Adrenal gland (tissue), 9 donors: ENCODE measurements at regions not wholly inside any gene's neighbourhood (a gene's known extent, or its start where the extent isn't known, plus 50 kb on each side); places are given as distances from the start of the nearest gene placed in this dataset.

Experiments
- DNase-seq, 7 donors: peaks; one replicate each; pipeline ENCODE4 v3.0.0-alpha.2; 2019 to 2020
- H3K27ac ChIP-seq, 5 donors: fragments of 200-600 bp; sonication (generic) in 4 of 5; 1 replicate in 3 of 5; 2 replicates in 2 of 5; pipeline versions ENCODE4 v1.5.1 to v1.8.0; 2016 to 2020; ENCODE audit warnings: mild to moderate bottlenecking in 1 of 5
- H3K27me3 ChIP-seq: fragments of 200-600 bp; 2 replicates; pipeline ENCODE4 v1.8.0; 2021
- H3K36me3 ChIP-seq, 2 donors: fragments of 200-600 bp; replicated peaks in 1 of 2; 1 replicate in 1 of 2; 2 replicates in 1 of 2; pipeline versions ENCODE4 v1.5.1 to v1.8.0; 2018 to 2022
- H3K4me1 ChIP-seq, 2 donors: fragments of 200-600 bp; replicated peaks in 1 of 2; 1 replicate in 1 of 2; 2 replicates in 1 of 2; pipeline versions ENCODE4 v1.5.1 to v1.8.0; 2018 to 2021
- H3K4me3 ChIP-seq, 4 donors: fragments of 200-600 bp; sonication (generic) in 3 of 4; one replicate each; pipeline ENCODE4 v1.5.1; 2016 to 2018
- H3K9me3 ChIP-seq, 3 donors: fragments of 200-600 bp; sonication (generic) in 1 of 3; replicated peaks in 1 of 3; 1 replicate in 2 of 3; 2 replicates in 1 of 3; pipeline versions ENCODE4 v1.5.1 to v1.8.0; 2016 to 2021
- CTCF ChIP-seq, 6 experiments: fragments of 450-650 bp in 4 of 6; fragments of 200-600 bp in 2 of 6; sonication (generic) in 1 of 6; IDR thresholded peaks; 1 replicate in 5 of 6; 2 replicates in 1 of 6; pipeline versions ENCODE4 v1.5.1 to v1.8.0; 2016 to 2021; ENCODE audit warnings: antibody characterized with exemption in 6 of 6, mild to moderate bottlenecking in 2 of 6, moderate library complexity in 1 of 6
- POLR2A ChIP-seq, 2 donors: fragments of 450-650 bp; IDR thresholded peaks; one replicate each; pipeline ENCODE4 v1.6.1; 2017; ENCODE audit warnings: antibody characterized with exemption in 2 of 2, mild to moderate bottlenecking in 2 of 2, moderate library complexity in 1 of 2
- WGBS, 4 donors: extraction: QIAGEN DNeasy Blood & Tissue Kit in 2 of 4; methylation state at CpG; one replicate each; pipeline versions ENCODE4 v1.1.5 to v1.1.7; 2013 to 2017; 5-methylcytosine and 5-hydroxymethylcytosine counted together
- intact Hi-C, 2 donors: fragments of 100-400 bp; cut with DNase I; formaldehyde crosslinking; loops; one replicate each; pipeline versions ENCODE4 v1.14.1 to v1.15.0; 2022 to 2023
- donor health status: healthy with polysubstance abuse.
- donor health status: Bipolar disorder and iron deficiency.
- donor health status: DM: yes; HTN: yes; CAD: no.
- donor health status: DM: no; HTN: no; CAD: no.
- donor health status: DM: no; HTN: no; CAD: no.

DNA sequence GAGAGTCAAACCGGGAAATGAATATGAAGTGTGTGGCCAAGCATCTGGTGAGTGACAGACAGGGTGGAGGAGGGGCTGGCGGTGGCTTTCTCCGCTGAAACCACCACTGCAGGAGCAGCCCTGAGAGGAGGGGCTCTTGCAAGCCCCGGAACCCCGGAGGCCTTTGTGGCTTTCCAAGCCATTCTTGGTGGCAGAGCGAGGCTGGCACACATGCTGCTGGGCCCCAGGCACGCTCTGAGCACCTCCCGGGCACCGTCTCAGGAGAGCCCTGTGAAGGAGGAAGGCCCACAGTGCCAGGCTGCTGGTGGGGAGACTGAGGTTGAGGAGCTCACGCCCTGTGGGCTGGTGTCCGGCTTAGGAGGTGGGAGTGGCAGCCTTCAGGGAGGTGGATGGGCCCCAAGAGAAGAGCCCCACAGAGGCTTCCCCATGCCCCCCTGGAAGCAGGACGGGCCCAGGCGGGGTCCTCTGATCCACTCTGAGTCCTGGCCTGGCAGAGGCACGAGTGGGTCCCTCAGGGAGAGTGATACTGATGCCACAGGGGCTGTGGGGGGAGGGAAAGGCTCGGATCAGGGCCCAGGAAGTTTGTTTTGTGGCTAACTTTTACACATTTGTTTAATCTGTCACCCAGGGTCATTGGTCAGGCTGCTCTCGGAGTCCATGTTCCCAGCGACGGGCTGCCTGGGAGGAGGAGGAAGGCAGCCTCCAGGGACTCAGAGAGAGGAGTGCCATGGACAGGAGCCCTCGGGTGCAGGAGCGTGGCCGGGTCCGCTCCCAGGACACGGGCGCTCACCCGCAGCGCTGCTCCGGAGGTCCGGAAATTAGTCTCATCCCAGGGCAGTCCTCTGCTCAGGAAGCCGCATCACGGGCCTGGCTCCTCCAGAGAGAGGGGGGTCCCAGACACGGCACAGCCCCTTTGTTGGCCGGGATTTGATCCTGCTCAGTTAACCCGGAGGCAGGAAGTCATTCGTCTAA is 170.7 kb downstream of the ERMARD start:
- Histone ChIP-seq H3K9me3 (no peaks in the 10 kb centered on the region), H3K27ac (peak overlapping the region in 1 of 5 donors; percentile 52), H3K36me3 (no peaks in the 10 kb centered on the region), H3K27me3 (no peaks in the 10 kb centered on the region), H3K4me1 (peaks cover 0 to 8% of the 10 kb centered on the region in 2 donors), H3K4me3 (no peak overlapping the region)
- intact Hi-C loops: no loop called here
- peak in 3 of 7 donors; percentile 8 to 33 (median 19) for DNase-seq
- 36 to 66% (median 61%) methylated on average over 21 to 34 of the region's 34 CpGs for whole genome bisulfite sequencing, 4 donors
- TF ChIP-seq POLR2A (IDR thresholded peaks at IDR 0.05) (no peak), CTCF (IDR thresholded peaks at IDR 0.05) (no peak)

DNA sequence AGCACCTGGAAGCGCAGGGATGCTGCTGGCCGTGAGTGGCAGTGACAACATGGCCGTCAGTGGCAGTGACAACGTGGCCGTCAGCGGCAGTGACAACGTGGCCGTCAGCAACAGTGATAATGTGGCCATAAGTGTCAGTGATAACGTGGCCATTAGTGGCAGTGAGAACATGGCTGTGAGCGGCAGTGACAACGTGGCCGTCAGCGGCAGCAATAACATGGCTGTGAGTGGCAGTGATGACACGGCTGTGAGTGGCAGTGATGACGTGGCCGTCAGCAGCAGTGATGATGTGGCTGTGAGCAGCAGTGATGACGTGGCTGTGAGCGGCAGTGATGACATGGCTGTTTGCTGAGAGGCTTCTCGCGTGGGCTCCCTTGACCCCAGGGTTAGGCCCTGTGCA is 169.8 kb downstream of the ERMARD start:
- Histone ChIP-seq H3K36me3 (no peaks in the 10 kb centered on the region), H3K4me1 (peaks cover 0 to 8% of the 10 kb centered on the region in 2 donors), H3K4me3 (no peak overlapping the region), H3K27ac (no peak overlapping the region), H3K27me3 (no peaks in the 10 kb centered on the region), H3K9me3 (no peaks in the 10 kb centered on the region)
- intact Hi-C loops: no loop called here
- DNase-seq: peak in 1 of 7 donors; percentile 6
- TF ChIP-seq POLR2A (IDR thresholded peaks at IDR 0.05): no peak
- TF ChIP-seq CTCF (IDR thresholded peaks at IDR 0.05): no peak
- 77 to 87% (median 84%) methylated on average over 17 to 20 of the region's 20 CpGs for WGBS, 4 donors

GRCh38 chr6:169920359-169921020 is 169.1 kb downstream of the ERMARD start:
- no peaks in the 10 kb centered on the region for H3K27me3 ChIP-seq
- H3K36me3 ChIP-seq: no peaks in the 10 kb centered on the region
- intact Hi-C loops: no loop called here
- H3K4me3 ChIP-seq: no peak overlapping the region
- peaks cover 0 to 8% of the 10 kb centered on the region in 2 donors for H3K4me1 ChIP-seq
- TF ChIP-seq POLR2A (IDR thresholded peaks at IDR 0.05) (no peak), CTCF (IDR thresholded peaks at IDR 0.05) (no peak)
- H3K27ac ChIP-seq: no peak overlapping the region
- DNase-seq: peak in 1 of 7 donors; percentile 8
- 77 to 84% (median 79%) methylated on average over 10 to 11 of the region's 11 CpGs for WGBS, 4 donors
- no peaks in the 10 kb centered on the region for H3K9me3 ChIP-seq

DNA sequence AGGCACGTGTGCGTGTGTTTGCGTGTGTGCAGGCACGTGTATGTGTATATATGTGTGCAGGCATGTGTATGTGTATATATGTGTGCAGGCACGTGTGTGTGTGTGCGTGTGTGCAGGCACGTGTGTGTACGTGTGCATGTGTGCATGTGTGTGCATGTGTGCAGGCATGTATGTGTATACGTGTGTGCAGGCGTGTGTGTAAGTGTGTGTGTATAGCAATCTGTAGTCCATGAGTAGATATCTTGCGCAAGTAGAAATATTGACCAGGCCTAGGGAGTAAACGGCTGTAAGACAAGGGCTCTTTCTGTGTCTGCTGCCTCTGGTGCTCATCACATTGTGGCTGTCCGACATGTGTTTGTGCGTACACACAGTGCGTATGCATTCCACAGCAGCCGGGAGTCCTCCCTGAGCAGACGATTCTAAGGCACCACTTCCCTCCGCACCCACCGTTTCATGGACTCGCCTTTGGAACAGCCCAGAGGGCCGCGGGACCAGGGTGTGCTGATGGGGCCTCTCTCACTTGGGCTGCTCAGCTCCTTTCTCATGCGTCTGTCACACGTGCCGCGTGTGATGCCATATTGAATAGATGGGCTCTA is 167.6 kb downstream of the ERMARD start:
- Histone ChIP-seq H3K27me3 (no peaks in the 10 kb centered on the region), H3K9me3 (no peaks in the 10 kb centered on the region), H3K27ac (no peak overlapping the region), H3K4me1 (peaks cover 0 to 8% of the 10 kb centered on the region in 2 donors), H3K4me3 (no peak overlapping the region), H3K36me3 (no peaks in the 10 kb centered on the region)
- intact Hi-C loops: no loop called here
- WGBS, 4 donors: 82 to 88% (median 86%) methylated on average over 26 of the region's 26 CpGs
- no peak for DNase-seq
- no peak for TF ChIP-seq CTCF (IDR thresholded peaks at IDR 0.05)
- TF ChIP-seq POLR2A (IDR thresholded peaks at IDR 0.05): no peak
